ENCODE measurements at regions not wholly inside any gene's neighbourhood (a gene's known extent, or its start where the extent isn't known, plus 50 kb on each side); places are given as distances from the start of the nearest gene placed in this dataset.

- no peaks in the 10 kb centered on the region for H3K27me3 ChIP-seq (replicated peaks; ENCODE audit: insufficient read depth)
These were observed 374.0 kb downstream of the ZNF608 start for GRCh38 chr5:124372457-124372856.

GRCh38 chr5:124371111-124371706 is 375.2 kb downstream of the ZNF608 start:
- no peaks in the 10 kb centered on the region for H3K9me3 ChIP-seq
- no peak for ATAC-seq (ENCODE audit: insufficient number of reproducible peaks, low FRiP score, low read depth)
- H3K4me1 ChIP-seq (ENCODE audit: control insufficient read depth in 1 of 2, low read depth in 2 of 2): peaks cover 0 to 20% of the 10 kb centered on the region in 2 donors
- no peaks in the 10 kb centered on the region for H3K27me3 ChIP-seq (replicated peaks; ENCODE audit: insufficient read depth)
- no peak for TF ChIP-seq CTCF (IDR thresholded peaks at IDR 0.05)
- peak; percentile 10 for DNase-seq (ENCODE audit: low spot score)
- no peak overlapping the region for H3K4me3 ChIP-seq
- H3K27ac ChIP-seq: no peak overlapping the region
- H3K36me3 ChIP-seq: no peaks in the 10 kb centered on the region

More at GRCh38 chr5:124372457-124372856, 374.0 kb downstream of the ZNF608 start:
- no peak for ATAC-seq (ENCODE audit: insufficient number of reproducible peaks, low FRiP score, low read depth)
- H3K4me1 ChIP-seq (ENCODE audit: control insufficient read depth in 1 of 2, low read depth in 2 of 2): peaks cover 0 to 20% of the 10 kb centered on the region in 2 donors
- H3K36me3 ChIP-seq: no peaks in the 10 kb centered on the region
- no peak overlapping the region for H3K4me3 ChIP-seq
- H3K27ac ChIP-seq: no peak overlapping the region
- no peak for TF ChIP-seq CTCF (IDR thresholded peaks at IDR 0.05)
- H3K9me3 ChIP-seq: no peaks in the 10 kb centered on the region
- no peak for DNase-seq (ENCODE audit: low spot score)

- Histone ChIP-seq H3K4me1 (ENCODE audit: control insufficient read depth in 1 of 2, low read depth in 2 of 2) (peaks cover 0 to 20% of the 10 kb centered on the region in 2 donors), H3K27me3 (replicated peaks; ENCODE audit: insufficient read depth) (no peaks in the 10 kb centered on the region), H3K36me3 (no peaks in the 10 kb centered on the region), H3K27ac (no peak overlapping the region), H3K9me3 (no peaks in the 10 kb centered on the region), H3K4me3 (no peak overlapping the region)
- DNase-seq (ENCODE audit: low spot score): no peak
- TF ChIP-seq CTCF (IDR thresholded peaks at IDR 0.05): no peak
- ATAC-seq (ENCODE audit: insufficient number of reproducible peaks, low FRiP score, low read depth): no peak
These were observed 375.8 kb downstream of the ZNF608 start for GRCh38 chr5:124370601-124371000.

DNA sequence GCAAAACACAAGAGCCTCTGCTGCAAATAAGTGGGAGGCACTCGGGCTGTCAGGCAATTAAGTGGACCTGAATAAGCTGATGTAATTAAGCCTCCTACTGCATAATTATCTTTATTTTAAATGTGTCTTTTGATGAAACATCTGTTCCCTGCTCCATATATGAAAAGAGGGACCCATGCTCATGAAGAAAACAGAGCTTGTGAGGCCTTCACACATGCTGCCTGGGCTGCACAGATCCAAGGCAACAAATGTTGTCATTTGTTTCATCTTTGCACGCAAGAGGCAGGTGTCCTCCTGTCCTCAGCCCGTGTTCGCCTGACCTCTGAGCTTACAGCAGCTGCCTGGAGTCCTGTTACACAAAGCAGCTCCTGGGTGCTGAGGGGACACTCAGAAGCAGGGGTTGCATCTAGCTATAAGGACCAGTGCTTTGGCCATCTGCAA is 381.1 kb downstream of the ZNF608 start:
- no peaks in the 10 kb centered on the region for H3K36me3 ChIP-seq
- ATAC-seq (ENCODE audit: insufficient number of reproducible peaks, low FRiP score, low read depth) (no peak), DNase-seq (ENCODE audit: low spot score) (no peak)
- H3K27me3 ChIP-seq (replicated peaks; ENCODE audit: insufficient read depth): no peaks in the 10 kb centered on the region
- no peaks in the 10 kb centered on the region for H3K9me3 ChIP-seq
- no peak for TF ChIP-seq CTCF (IDR thresholded peaks at IDR 0.05)
- H3K27ac ChIP-seq: no peak overlapping the region
- H3K4me1 ChIP-seq (ENCODE audit: control insufficient read depth in 1 of 2, low read depth in 2 of 2): peaks cover 0 to 2% of the 10 kb centered on the region in 2 donors
- no peak overlapping the region for H3K4me3 ChIP-seq

- H3K27ac ChIP-seq: no peak overlapping the region
- no peaks in the 10 kb centered on the region for H3K27me3 ChIP-seq (replicated peaks; ENCODE audit: insufficient read depth)
- no peaks in the 10 kb centered on the region for H3K36me3 ChIP-seq
- H3K4me1 ChIP-seq (ENCODE audit: control insufficient read depth in 1 of 2, low read depth in 2 of 2): peaks cover 10 to 17% of the 10 kb centered on the region in 2 donors
- no peak for DNase-seq (ENCODE audit: low spot score)
- no peak overlapping the region for H3K4me3 ChIP-seq
- H3K9me3 ChIP-seq: no peaks in the 10 kb centered on the region
- ATAC-seq (ENCODE audit: insufficient number of reproducible peaks, low FRiP score, low read depth): no peak
- TF ChIP-seq CTCF (IDR thresholded peaks at IDR 0.05): no peak
These were observed 390.5 kb downstream of the ZNF608 start for GRCh38 chr5:124355928-124356327.

All from thoracic aorta (tissue), 2 donors.